ENCODE measurements at regions not wholly inside any gene's neighbourhood (a gene's known extent, or its start where the extent isn't known, plus 50 kb on each side); places are given as distances from the start of the nearest gene placed in this dataset.

DNA sequence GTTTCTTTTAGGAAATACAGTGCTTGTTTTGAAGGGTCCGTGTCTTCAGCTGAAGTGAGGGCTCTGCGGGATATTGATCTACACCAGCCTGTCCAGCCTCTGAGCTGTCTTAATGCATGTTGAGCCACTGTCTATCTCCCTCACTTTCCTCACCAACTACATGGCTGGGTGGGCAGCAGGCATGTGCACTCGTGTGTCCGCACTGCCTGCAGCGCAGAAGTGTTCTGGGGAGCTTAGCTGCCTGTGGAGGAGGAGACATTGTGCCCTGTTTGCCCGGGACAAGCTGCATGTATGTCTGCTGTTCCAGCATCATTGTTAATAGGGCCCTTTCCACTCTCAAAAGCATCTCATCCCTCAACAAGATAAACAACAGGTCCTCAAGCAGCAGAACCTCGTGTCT is 133.1 kb upstream of the EEPD1 start:
- no peak for TF ChIP-seq CTCF (IDR thresholded peaks at IDR 0.05)
- no peaks in the 10 kb centered on the region for H3K9me3 ChIP-seq
- ATAC-seq = no peak
- peaks cover 4 to 21% of the 10 kb centered on the region in 2 donors for H3K4me1 ChIP-seq
- no peaks in the 10 kb centered on the region for H3K27me3 ChIP-seq
- H3K36me3 ChIP-seq = no peaks in the 10 kb centered on the region
- DNase-seq = no peak
- intact Hi-C loops (cut with DNase I) = no loop called here
- H3K4me3 ChIP-seq = no peak overlapping the region
- no peak overlapping the region for H3K27ac ChIP-seq

- intact Hi-C loops (cut with DNase I) = no loop called here
- peak; percentile 18 to 40 for TF ChIP-seq CTCF (IDR thresholded peaks at IDR 0.05)
- Histone ChIP-seq H3K4me3 (no peak overlapping the region), H3K27me3 (no peaks in the 10 kb centered on the region), H3K27ac (peak overlapping the region in 1 of 2 donors; percentile 13), H3K9me3 (no peaks in the 10 kb centered on the region), H3K4me1 (peaks cover 4 to 21% of the 10 kb centered on the region in 2 donors), H3K36me3 (no peaks in the 10 kb centered on the region)
- ATAC-seq (peak; percentile 17), DNase-seq (no peak)
Observed at GRCh38 chr7:36021367-36021766, 131.7 kb upstream of the EEPD1 start.

- Histone ChIP-seq H3K4me3 (no peak overlapping the region), H3K4me1 (peaks cover 4 to 21% of the 10 kb centered on the region in 2 donors), H3K27me3 (no peaks in the 10 kb centered on the region), H3K9me3 (no peaks in the 10 kb centered on the region), H3K36me3 (no peaks in the 10 kb centered on the region), H3K27ac (no peak overlapping the region)
- no peak for DNase-seq
- intact Hi-C loops (cut with DNase I) = no loop called here
- ATAC-seq = no peak
- no peak for TF ChIP-seq CTCF (IDR thresholded peaks at IDR 0.05)
Observed at GRCh38 chr7:36021917-36022550, 131.0 kb upstream of the EEPD1 start.

GRCh38 chr7:36023033-36023560 is 130.0 kb upstream of the EEPD1 start:
- Histone ChIP-seq H3K4me1 (peaks cover 4 to 21% of the 10 kb centered on the region in 2 donors), H3K9me3 (no peaks in the 10 kb centered on the region), H3K27me3 (no peaks in the 10 kb centered on the region), H3K27ac (peak overlapping the region in 1 of 2 donors; percentile 42), H3K36me3 (no peaks in the 10 kb centered on the region), H3K4me3 (no peak overlapping the region)
- no peak for DNase-seq
- no peak for ATAC-seq
- intact Hi-C loops (cut with DNase I) = no loop called here
- TF ChIP-seq CTCF (IDR thresholded peaks at IDR 0.05) = no peak

GRCh38 chr7:36025190-36025589 is 127.9 kb upstream of the EEPD1 start:
- TF ChIP-seq CTCF (IDR thresholded peaks at IDR 0.05) = no peak
- H3K27ac ChIP-seq = no peak overlapping the region
- no peak for DNase-seq
- H3K9me3 ChIP-seq = no peaks in the 10 kb centered on the region
- intact Hi-C loops (cut with DNase I) = no loop called here
- H3K36me3 ChIP-seq = no peaks in the 10 kb centered on the region
- no peak overlapping the region for H3K4me3 ChIP-seq
- H3K27me3 ChIP-seq = no peaks in the 10 kb centered on the region
- peaks cover 4 to 21% of the 10 kb centered on the region in 2 donors for H3K4me1 ChIP-seq
- ATAC-seq = no peak

Data from left lung (tissue), 4 donors.